Transverse colon (tissue), 4 donors: ENCODE measurements at regions not wholly inside any gene's neighbourhood (a gene's known extent, or its start where the extent isn't known, plus 50 kb on each side); places are given as distances from the start of the nearest gene placed in this dataset.

ENCODE experiments used
- CTCF ChIP-seq, 5 experiments: fragments of 200-600 bp in 3 of 5; fragments of 450-650 bp in 2 of 5; sonication (generic) in 3 of 5; IDR thresholded peaks; 1 replicate in 2 of 5; 2 replicates in 3 of 5; pipeline ENCODE4 v1.5.1; 2016 to 2017; ENCODE audit warnings: antibody characterized with exemption in 5 of 5, inconsistent platforms in 3 of 5, mild to moderate bottlenecking in 2 of 5, moderate library complexity in 1 of 5
- EP300 ChIP-seq: sonication (generic); formaldehyde crosslinking; IDR thresholded peaks from one replicate; pipeline ENCODE4 v1.6.1; 2017; ENCODE audit warnings: antibody characterized with exemption, low read depth
- POLR2AphosphoS5 ChIP-seq, 3 donors: sonication (generic); formaldehyde crosslinking; IDR thresholded peaks; one replicate each; pipeline ENCODE4 v1.6.1; 2016; ENCODE audit warnings: antibody characterized with exemption in 3 of 3

- TF ChIP-seq CTCF (IDR thresholded peaks at IDR 0.05) = no peak
- TF ChIP-seq POLR2AphosphoS5 (IDR thresholded peaks at IDR 0.05) = no peak
- TF ChIP-seq EP300 = no peak
These were observed 120.3 kb upstream of the CELF2 start for GRCh38 chr10:10897400-10897799.
